Muscle of leg (tissue), 3 donors: ENCODE measurements at regions not wholly inside any gene's neighbourhood (a gene's known extent, or its start where the extent isn't known, plus 50 kb on each side); places are given as distances from the start of the nearest gene placed in this dataset.
"Not testable (repeated sequence)": the region's sequence is repeated elsewhere in the genome, so short reads cannot be mapped to it uniquely, and the experiment has no call there.

ENCODE experiments used
- DNase-seq: peaks from one replicate; pipeline ENCODE4 v3.0.0; 2013
- H3K27ac ChIP-seq: one replicate; pipeline ENCODE4 v1.5.1; 2013; ENCODE audit warnings: mild to moderate bottlenecking, low read length, control low read depth
- H3K27me3 ChIP-seq: one replicate; pipeline ENCODE4 v1.6.1; 2013; ENCODE audit warnings: low read length; ENCODE audit not compliant: control insufficient read depth, insufficient read depth
- H3K36me3 ChIP-seq: one replicate; pipeline ENCODE4 v1.6.1; 2013; ENCODE audit warnings: low read length; ENCODE audit not compliant: control insufficient read depth, insufficient read depth
- H3K4me1 ChIP-seq: one replicate; pipeline ENCODE4 v1.6.1; 2013; ENCODE audit warnings: low read length; ENCODE audit not compliant: control insufficient read depth, insufficient read depth
- H3K4me3 ChIP-seq: one replicate; pipeline ENCODE4 v1.5.1; 2013; ENCODE audit warnings: low read length, control low read depth
- H3K9me3 ChIP-seq: replicated peaks from 2 replicates; pipeline ENCODE4 v1.6.1; 2013; ENCODE audit warnings: low read depth, low read length; ENCODE audit not compliant: control insufficient read depth
- WGBS: methylation state at CpG from one replicate; pipeline ENCODE4 v1.1.5; 2013; ENCODE audit warnings: missing lambda C conversion rate; ENCODE audit not compliant: insufficient coverage; 5-methylcytosine and 5-hydroxymethylcytosine counted together

DNA sequence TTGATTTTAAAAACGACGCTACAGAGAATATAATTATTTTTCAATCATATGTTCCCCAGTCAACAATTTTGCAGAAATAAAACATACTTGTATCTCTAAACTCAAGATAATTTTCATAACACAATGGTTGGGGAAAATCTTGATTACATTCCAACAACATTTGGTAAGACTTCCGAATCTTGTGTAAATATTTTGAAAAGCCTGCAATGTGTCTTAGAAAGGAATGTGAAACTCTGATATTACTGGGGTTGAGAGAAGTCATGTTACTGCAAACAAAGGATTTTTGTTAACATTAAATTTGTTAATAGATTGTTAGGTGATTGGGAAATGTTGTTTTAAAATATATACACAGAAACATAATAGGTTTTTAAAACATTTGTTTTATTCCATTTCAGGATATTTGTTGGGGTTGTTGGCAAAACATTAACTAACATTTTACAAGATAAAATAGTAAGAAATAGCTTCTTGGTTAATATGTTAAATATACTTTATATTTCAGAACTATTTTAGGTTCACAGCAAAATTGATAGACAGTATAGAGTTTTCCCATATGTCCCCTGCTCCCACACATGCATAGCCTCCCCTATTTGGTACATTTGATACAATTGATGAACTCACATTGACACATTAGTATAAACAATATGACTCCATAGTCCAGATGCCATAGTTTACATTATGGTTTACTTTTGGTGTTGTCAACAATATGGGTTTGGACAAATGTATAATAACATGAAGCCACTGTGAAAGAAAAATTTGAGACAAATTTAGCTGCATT, 218.6 kb upstream of the FAM47A start:
- no CpG with 5 or more reads among the region's 3 CpGs for WGBS
- Histone ChIP-seq H3K27me3 (peaks cover 3% of the 10 kb centered on the region), H3K4me1 (no peaks in the 10 kb centered on the region), H3K4me3 (no peak overlapping the region), H3K9me3 (no peaks in the 10 kb centered on the region), H3K27ac (no peak overlapping the region), H3K36me3 (no peaks in the 10 kb centered on the region)
- peak; percentile 7 for DNase-seq

DNA sequence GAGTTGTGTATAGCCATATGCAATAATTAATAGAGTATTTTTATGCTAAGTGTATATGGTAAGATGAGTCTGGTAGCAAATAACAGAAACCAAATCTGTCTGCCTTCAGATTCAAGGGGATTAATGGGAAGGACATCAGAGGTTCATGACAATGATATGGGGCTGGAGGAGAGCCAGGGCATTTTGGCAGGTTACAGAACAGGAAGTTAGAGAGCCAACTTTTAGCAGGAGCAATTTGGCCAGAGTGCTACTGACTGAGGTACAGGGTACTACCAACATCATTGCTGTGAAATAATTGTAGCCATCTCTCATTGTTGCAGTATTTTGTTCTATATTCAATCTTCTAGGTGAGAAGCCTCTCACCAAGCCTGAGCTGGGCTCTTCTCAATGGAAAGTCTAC, 210.9 kb upstream of the FAM47A start:
- DNase-seq = peak; percentile 1
- H3K27me3 ChIP-seq = no peaks in the 10 kb centered on the region

DNA sequence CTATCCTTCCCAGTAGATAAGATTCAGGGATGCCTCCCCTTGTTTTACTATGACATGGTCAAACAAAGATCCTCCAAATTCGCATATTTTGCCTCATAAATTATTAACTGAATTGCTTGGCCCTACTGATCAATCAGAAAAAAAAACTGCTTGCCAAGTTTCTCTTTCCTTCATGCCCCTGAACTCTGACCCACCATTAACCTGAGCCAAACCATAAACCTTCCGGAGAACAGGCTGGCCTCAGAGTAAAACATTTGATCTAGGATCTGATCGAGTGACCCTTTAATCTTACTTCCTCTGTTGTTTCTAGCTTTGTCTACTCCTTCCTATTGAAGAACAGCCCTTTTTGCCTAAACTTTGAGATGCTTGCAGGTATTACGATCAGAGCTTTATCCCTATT, 209.7 kb upstream of the FAM47A start:
- Histone ChIP-seq H3K36me3 (no peaks in the 10 kb centered on the region), H3K4me1 (no peaks in the 10 kb centered on the region), H3K27me3 (no peaks in the 10 kb centered on the region), H3K27ac (no peak overlapping the region), H3K9me3 (no peaks in the 10 kb centered on the region), H3K4me3 (no peak overlapping the region)
- no peak for DNase-seq
- WGBS = 37% methylated on average over 2 of the region's 4 CpGs

More for the DNA sequence above, 210.9 kb upstream of the FAM47A start:
- Histone ChIP-seq H3K27ac (no peak overlapping the region), H3K4me1 (no peaks in the 10 kb centered on the region), H3K36me3 (no peaks in the 10 kb centered on the region), H3K4me3 (no peak overlapping the region), H3K9me3 (no peaks in the 10 kb centered on the region)

DNA sequence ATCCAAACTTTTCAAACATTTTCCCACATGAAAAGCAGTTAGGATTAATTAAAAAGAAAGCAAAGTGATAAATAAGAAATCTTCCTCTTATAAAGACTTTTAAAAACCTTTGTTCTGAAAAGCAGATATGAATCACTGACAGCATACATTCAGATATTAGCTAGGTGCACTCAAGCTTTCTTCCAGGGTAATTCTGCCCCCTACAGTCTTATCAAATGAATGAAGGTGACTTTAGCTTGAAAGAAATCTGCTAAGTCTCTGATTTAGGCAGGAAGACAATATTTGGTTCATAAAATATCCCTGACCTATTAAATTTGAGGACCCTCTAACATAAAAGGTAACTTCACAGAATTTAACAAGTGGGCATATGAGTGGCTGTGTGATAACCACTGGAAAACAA, 209.1 kb upstream of the FAM47A start:
- Histone ChIP-seq H3K9me3 (no peaks in the 10 kb centered on the region), H3K4me1 (no peaks in the 10 kb centered on the region), H3K27me3 (no peaks in the 10 kb centered on the region), H3K4me3 (no peak overlapping the region), H3K36me3 (no peaks in the 10 kb centered on the region), H3K27ac (no peak overlapping the region)
- no peak for DNase-seq

DNA sequence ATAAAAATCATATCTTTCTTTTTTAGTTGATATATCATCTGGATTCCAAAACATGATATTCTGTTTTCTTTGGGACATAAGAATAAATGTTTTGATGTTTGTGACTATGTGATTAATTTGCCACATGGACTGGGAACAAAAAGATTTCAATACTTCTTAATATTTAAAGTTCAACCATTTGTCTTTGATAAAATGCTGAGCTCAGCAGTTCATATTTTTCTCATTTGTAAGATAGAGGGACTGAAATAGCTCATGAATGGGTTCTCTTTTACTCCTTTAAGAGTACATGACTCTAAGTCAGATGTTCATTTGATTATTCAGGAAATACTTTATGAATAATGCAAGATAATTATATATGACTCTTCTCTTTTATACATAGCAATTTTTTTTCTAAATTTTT, 205.9 kb upstream of the FAM47A start:
- H3K27ac ChIP-seq = no peak overlapping the region
- no peaks in the 10 kb centered on the region for H3K27me3 ChIP-seq
- no peaks in the 10 kb centered on the region for H3K36me3 ChIP-seq
- H3K4me3 ChIP-seq = no peak overlapping the region
- H3K4me1 ChIP-seq = no peaks in the 10 kb centered on the region
- DNase-seq = no peak
- H3K9me3 ChIP-seq = no peaks in the 10 kb centered on the region

DNA sequence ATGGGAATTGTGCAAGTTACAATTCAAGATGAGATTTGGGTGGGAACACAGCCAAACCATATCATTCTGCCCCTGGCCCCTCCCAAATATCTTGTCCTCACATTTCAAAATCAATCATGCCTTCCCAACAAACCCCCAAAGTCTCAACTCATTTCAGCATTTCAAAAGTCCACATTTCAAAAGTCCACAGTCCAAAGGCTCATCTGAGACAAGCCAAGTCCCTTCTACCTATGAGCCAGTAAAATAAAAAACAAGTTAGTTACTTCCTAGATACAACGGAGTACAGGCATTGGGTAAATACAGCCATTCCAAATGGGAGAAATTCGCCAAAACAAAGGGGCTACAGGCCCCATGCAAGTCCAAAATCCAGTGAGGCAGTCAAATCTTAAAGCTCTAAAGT, 203.3 kb upstream of the FAM47A start:
- not testable (repeated sequence) for H3K4me1 ChIP-seq, DNase-seq, H3K27ac ChIP-seq, H3K36me3 ChIP-seq, H3K27me3 ChIP-seq, H3K4me3 ChIP-seq, H3K9me3 ChIP-seq
- 65% methylated on average over 2 of the region's 2 CpGs for WGBS

DNA sequence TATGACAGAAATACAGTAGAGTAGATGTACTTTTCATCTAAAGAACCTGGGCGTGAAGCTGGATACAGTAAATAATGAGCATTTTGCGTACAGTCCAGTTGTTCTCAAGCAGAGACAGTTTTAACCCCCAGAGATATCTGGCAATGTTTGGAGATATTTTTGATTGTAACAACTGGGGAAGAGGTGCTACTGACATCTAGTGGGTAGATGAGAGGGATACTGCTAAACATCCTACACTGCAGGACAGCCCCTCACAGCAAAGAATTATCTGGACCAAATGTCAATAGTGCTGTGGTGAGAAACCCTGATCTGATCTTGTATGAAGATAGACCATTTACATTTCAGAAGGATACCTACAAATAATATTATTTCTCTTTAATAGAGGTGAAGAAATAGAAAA, 200.2 kb upstream of the FAM47A start:
- Histone ChIP-seq H3K4me1 (no peaks in the 10 kb centered on the region), H3K27ac (no peak overlapping the region), H3K4me3 (no peak overlapping the region), H3K9me3 (no peaks in the 10 kb centered on the region), H3K27me3 (no peaks in the 10 kb centered on the region), H3K36me3 (no peaks in the 10 kb centered on the region)
- DNase-seq = peak; percentile 10
- WGBS = 51% methylated on average over 2 of the region's 2 CpGs

DNA sequence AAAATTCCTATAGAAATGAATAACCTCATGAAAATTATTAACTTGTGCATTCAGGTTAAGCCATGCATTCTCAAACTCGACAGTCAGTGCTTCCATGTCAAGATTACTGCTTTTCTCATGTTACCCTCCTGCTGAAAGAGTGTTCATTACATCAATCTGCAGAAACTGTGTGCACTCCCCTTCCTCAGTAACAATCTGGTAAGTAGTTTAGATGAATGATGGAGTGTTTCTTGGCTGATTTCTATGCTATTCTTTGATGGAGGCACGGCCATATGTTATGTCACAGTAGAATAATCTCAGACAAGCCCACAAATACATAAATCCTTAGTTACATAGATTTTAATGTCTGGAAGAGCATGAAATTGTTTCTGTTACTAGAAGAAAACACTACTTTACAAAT, 193.3 kb upstream of the FAM47A start:
- no peaks in the 10 kb centered on the region for H3K9me3 ChIP-seq
- no peak for DNase-seq
- no peak overlapping the region for H3K27ac ChIP-seq
- no CpG with 5 or more reads among the region's 2 CpGs for WGBS
- no peaks in the 10 kb centered on the region for H3K4me1 ChIP-seq
- no peaks in the 10 kb centered on the region for H3K36me3 ChIP-seq
- H3K4me3 ChIP-seq = no peak overlapping the region
- no peaks in the 10 kb centered on the region for H3K27me3 ChIP-seq

DNA sequence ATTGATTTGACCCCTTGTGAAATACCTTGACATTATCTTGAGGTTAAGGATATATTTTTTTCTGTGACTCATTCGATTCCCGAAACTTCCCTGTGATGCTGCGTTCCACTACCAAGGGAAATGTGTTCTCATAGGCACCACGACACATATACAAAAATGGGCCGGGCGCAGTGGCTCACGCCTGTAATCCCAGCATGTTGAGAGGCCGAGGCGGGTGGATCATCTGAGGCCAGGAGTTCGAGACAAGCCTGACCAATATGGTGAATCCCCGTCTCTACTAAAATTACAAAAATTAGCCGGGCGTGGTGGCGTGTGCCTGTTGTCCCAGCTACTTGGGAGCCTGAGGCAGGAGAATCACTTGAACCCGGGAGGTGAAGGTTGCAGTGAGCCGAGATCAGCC, 188.3 kb upstream of the FAM47A start:
- not testable (repeated sequence) for H3K4me1 ChIP-seq, H3K27me3 ChIP-seq
- WGBS = 90% methylated on average over 13 of the region's 16 CpGs

DNA sequence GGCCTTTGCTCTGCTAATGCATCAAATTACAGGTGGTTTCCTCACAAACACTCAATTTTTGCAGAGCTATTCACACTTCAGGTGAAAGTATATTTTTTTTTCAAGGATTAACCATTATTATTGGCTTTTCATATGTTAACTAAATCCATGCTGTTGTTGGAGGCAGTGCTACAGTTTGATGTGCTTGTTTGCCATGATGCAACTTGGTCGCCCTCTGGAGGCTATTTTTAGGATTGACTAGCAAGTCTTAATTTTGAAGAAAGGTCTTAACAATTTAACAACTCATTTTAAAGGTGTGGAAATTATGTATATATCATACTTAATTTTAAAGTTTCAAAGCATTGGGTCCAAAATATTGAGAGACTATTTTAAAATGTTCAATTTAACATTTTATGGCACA, 168.8 kb upstream of the FAM47A start:
- Histone ChIP-seq H3K4me1 (no peaks in the 10 kb centered on the region), H3K36me3 (no peaks in the 10 kb centered on the region), H3K27me3 (peaks cover 2% of the 10 kb centered on the region), H3K9me3 (no peaks in the 10 kb centered on the region), H3K4me3 (no peak overlapping the region), H3K27ac (no peak overlapping the region)
- peak; percentile 41 for DNase-seq
- no CpG with 5 or more reads among the region's 1 CpG for WGBS

More for the DNA sequence above, 188.3 kb upstream of the FAM47A start:
- H3K9me3 ChIP-seq, H3K4me3 ChIP-seq, H3K36me3 ChIP-seq, H3K27ac ChIP-seq, DNase-seq: not testable (repeated sequence)

DNA sequence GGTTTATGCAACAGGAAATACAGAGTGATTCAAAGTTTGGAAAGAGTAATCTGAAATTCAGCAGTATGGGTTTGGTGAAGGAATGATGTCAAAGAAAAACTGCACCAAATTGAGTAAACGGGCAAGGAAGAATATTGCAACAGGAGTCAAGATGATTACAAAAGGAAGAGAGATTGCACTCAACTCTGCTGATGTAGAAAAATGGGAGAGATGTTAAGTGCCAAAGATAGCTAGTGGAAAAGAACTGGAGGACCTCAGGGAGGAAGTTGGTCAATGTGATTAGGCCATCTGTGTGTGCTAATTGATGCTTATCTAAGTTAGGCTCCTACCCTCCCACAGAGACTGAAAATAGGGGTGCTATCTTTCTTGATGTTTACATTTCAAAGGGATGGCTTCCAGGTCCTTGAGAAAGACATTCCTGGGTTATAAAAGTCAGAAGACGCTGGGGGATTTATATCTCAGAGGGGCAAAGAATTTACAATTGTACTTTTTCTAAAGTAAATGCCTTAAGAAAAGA, 167.4 kb upstream of the FAM47A start:
- Histone ChIP-seq H3K4me3 (no peak overlapping the region), H3K27ac (no peak overlapping the region), H3K4me1 (no peaks in the 10 kb centered on the region), H3K9me3 (peaks cover 6% of the 10 kb centered on the region), H3K36me3 (no peaks in the 10 kb centered on the region), H3K27me3 (peaks cover 1% of the 10 kb centered on the region)
- 78% methylated on average over 1 of the region's 2 CpGs for WGBS
- no peak for DNase-seq
